ENCODE measurements at regions not wholly inside any gene's neighbourhood (a gene's known extent, or its start where the extent isn't known, plus 50 kb on each side); places are given as distances from the start of the nearest gene placed in this dataset.

GRCh38 chr17:77848257-77848656, 110.2 kb upstream of the TNRC6C start:
- H3K4me3 ChIP-seq (ENCODE audit: low read depth, low read length) = no peak overlapping the region

GRCh38 chr17:77849239-77849638, 109.3 kb upstream of the TNRC6C start:
- H3K4me3 ChIP-seq (ENCODE audit: low read depth, low read length) = no peak overlapping the region
- no peak for DNase-seq (ENCODE audit: low read depth)
- no peak for TF ChIP-seq CTCF (IDR thresholded peaks at IDR 0.05; ENCODE audit: insufficient read depth, low read length, poor library complexity, severe bottlenecking)
- H3K36me3 ChIP-seq (ENCODE audit: control insufficient read depth, insufficient read depth, low read length) = no peaks in the 10 kb centered on the region
- H3K27me3 ChIP-seq (ENCODE audit: control insufficient read depth, insufficient read depth, low read length) = peaks cover 16% of the 10 kb centered on the region

More at GRCh38 chr17:77848257-77848656, 110.2 kb upstream of the TNRC6C start:
- TF ChIP-seq CTCF (IDR thresholded peaks at IDR 0.05; ENCODE audit: insufficient read depth, low read length, poor library complexity, severe bottlenecking) = no peak
- DNase-seq (ENCODE audit: low read depth) = no peak
- no peaks in the 10 kb centered on the region for H3K36me3 ChIP-seq (ENCODE audit: control insufficient read depth, insufficient read depth, low read length)
- peaks cover 15% of the 10 kb centered on the region for H3K27me3 ChIP-seq (ENCODE audit: control insufficient read depth, insufficient read depth, low read length)

GRCh38 chr17:77851921-77852320, 106.6 kb upstream of the TNRC6C start:
- H3K36me3 ChIP-seq (ENCODE audit: control insufficient read depth, insufficient read depth, low read length) = no peaks in the 10 kb centered on the region
- TF ChIP-seq CTCF (IDR thresholded peaks at IDR 0.05; ENCODE audit: insufficient read depth, low read length, poor library complexity, severe bottlenecking) = no peak
- DNase-seq (ENCODE audit: low read depth) = no peak
- H3K4me3 ChIP-seq (ENCODE audit: low read depth, low read length) = no peak overlapping the region
- H3K27me3 ChIP-seq (ENCODE audit: control insufficient read depth, insufficient read depth, low read length) = peaks cover 13% of the 10 kb centered on the region

GRCh38 chr17:77852731-77853130, 105.8 kb upstream of the TNRC6C start:
- no peak for TF ChIP-seq CTCF (IDR thresholded peaks at IDR 0.05; ENCODE audit: insufficient read depth, low read length, poor library complexity, severe bottlenecking)
- no peak overlapping the region for H3K4me3 ChIP-seq (ENCODE audit: low read depth, low read length)
- H3K27me3 ChIP-seq (ENCODE audit: control insufficient read depth, insufficient read depth, low read length) = peaks cover 13% of the 10 kb centered on the region

GRCh38 chr17:77853191-77853977, 105.1 kb upstream of the TNRC6C start:
- Histone ChIP-seq H3K27me3 (ENCODE audit: control insufficient read depth, insufficient read depth, low read length) (peaks cover 13% of the 10 kb centered on the region), H3K4me3 (ENCODE audit: low read depth, low read length) (no peak overlapping the region), H3K36me3 (ENCODE audit: control insufficient read depth, insufficient read depth, low read length) (no peaks in the 10 kb centered on the region)
- no peak for DNase-seq (ENCODE audit: low read depth)
- no peak for TF ChIP-seq CTCF (IDR thresholded peaks at IDR 0.05; ENCODE audit: insufficient read depth, low read length, poor library complexity, severe bottlenecking)

More at GRCh38 chr17:77852731-77853130, 105.8 kb upstream of the TNRC6C start:
- DNase-seq (ENCODE audit: low read depth) = no peak
- H3K36me3 ChIP-seq (ENCODE audit: control insufficient read depth, insufficient read depth, low read length) = no peaks in the 10 kb centered on the region
